Esophagus squamous epithelium (tissue), 4 donors: ENCODE measurements at regions not wholly inside any gene's neighbourhood (a gene's known extent, or its start where the extent isn't known, plus 50 kb on each side); places are given as distances from the start of the nearest gene placed in this dataset.

Experiments
- POLR2A ChIP-seq, 4 donors: fragments of 450-650 bp; IDR thresholded peaks; one replicate each; pipeline ENCODE4 v1.6.1; 2017; ENCODE audit warnings: antibody characterized with exemption in 4 of 4, mild to moderate bottlenecking in 4 of 4, moderate library complexity in 3 of 4
- TF ChIP-seq, protein P1 (sequence below), 6 experiments: fragments of 450-650 bp in 4 of 6; fragments of 200-600 bp in 2 of 6; sonication (generic) in 2 of 6; IDR thresholded peaks; one replicate each; pipeline ENCODE4 v1.5.1; 2016 to 2019; ENCODE audit warnings: antibody characterized with exemption in 6 of 6, mild to moderate bottlenecking in 4 of 6, moderate library complexity in 4 of 6

DNA sequence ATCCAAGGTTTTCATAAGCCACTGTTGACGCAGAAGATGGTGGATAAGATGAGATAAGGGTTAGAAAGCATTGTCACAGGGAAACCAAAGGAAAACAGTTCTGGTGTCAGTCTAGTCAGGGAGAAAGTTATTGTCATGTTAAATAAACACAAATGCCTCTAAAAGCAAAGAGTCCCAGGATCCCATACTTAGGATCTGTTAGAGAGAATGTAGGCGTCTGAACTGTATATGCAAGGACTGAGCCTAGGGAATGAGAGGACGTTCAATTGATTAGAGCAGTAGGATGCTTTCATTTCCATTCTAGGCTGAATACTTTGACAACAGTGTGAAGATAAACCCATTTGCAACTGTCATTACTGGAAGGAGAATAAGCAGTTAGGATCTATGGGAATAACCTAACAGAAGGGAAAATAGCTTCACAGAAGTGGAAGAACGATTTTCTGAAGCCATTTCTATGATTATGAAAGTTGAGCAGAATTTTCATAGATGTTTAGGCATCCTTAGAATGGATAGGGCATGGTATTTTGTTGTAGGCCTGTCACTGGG, 1149.1 kb upstream of the CDH8 start:
- TF ChIP-seq, protein P1, sequence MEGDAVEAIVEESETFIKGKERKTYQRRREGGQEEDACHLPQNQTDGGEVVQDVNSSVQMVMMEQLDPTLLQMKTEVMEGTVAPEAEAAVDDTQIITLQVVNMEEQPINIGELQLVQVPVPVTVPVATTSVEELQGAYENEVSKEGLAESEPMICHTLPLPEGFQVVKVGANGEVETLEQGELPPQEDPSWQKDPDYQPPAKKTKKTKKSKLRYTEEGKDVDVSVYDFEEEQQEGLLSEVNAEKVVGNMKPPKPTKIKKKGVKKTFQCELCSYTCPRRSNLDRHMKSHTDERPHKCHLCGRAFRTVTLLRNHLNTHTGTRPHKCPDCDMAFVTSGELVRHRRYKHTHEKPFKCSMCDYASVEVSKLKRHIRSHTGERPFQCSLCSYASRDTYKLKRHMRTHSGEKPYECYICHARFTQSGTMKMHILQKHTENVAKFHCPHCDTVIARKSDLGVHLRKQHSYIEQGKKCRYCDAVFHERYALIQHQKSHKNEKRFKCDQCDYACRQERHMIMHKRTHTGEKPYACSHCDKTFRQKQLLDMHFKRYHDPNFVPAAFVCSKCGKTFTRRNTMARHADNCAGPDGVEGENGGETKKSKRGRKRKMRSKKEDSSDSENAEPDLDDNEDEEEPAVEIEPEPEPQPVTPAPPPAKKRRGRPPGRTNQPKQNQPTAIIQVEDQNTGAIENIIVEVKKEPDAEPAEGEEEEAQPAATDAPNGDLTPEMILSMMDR (IDR thresholded peaks at IDR 0.05) = no peak
- TF ChIP-seq POLR2A (IDR thresholded peaks at IDR 0.05) = no peak
